OCI-LY3 (cell line): ENCODE measurements at regions not wholly inside any gene's neighbourhood (a gene's known extent, or its start where the extent isn't known, plus 50 kb on each side); places are given as distances from the start of the nearest gene placed in this dataset.

Source experiments
- H2AFZ ChIP-seq: fragments of 200-600, 300-600 bp; shearing (Covaris generic); 2 replicates; pipeline ENCODE4 v1.6.0; 2014; ENCODE audit warnings: antibody characterized with exemption, low read depth, low read length
- H3K27ac ChIP-seq: fragments of 200-600, 300-600 bp; sonication (generic); 2 replicates; pipeline ENCODE4 v1.5.1; 2014; ENCODE audit warnings: mild to moderate bottlenecking, low read length, moderate library complexity, mixed read lengths
- H3K27me3 ChIP-seq: fragments of 200-600, 300-600 bp; sonication (generic); 2 replicates; pipeline ENCODE4 v1.6.1; 2014; ENCODE audit warnings: low read depth, low read length, mixed read lengths
- H3K36me3 ChIP-seq: fragments of 200-600, 300-600 bp; sonication (generic); replicated peaks from 2 replicates; pipeline ENCODE3; 2014; ENCODE audit warnings: low read depth, low read length, mixed read lengths
- H3K4me1 ChIP-seq: fragments of 300-600, 200-600 bp; sonication (generic); 2 replicates; pipeline ENCODE4 v1.6.1; 2014; ENCODE audit warnings: low read length, mixed read lengths
- H3K4me2 ChIP-seq: fragments of 200-600, 300-600 bp; sonication (generic); 2 replicates; pipeline ENCODE4 v1.6.1; 2014; ENCODE audit warnings: low read length, mixed read lengths
- H3K4me3 ChIP-seq: fragments of 300-600, 200-600 bp; sonication (generic); 2 replicates; pipeline ENCODE4 v1.5.1; 2014; ENCODE audit warnings: antibody characterized with exemption, mild to moderate bottlenecking, low read length, moderate library complexity
- H3K79me2 ChIP-seq: fragments of 300-600, 200-600 bp; shearing (Covaris generic); 2 replicates; pipeline ENCODE4 v1.6.1; 2014; ENCODE audit warnings: mild to moderate bottlenecking, low read length, mixed read lengths
- H3K9ac ChIP-seq: fragments of 300-600, 200-600 bp; shearing (Covaris generic); 2 replicates; pipeline ENCODE4 v1.6.0; 2014; ENCODE audit warnings: mild to moderate bottlenecking, low read length, moderate library complexity
- H3K9me3 ChIP-seq: fragments of 200-600, 300-600 bp; shearing (Covaris generic); 2 replicates; pipeline ENCODE4 v1.6.1; 2014; ENCODE audit warnings: low read length, mixed read lengths; ENCODE audit not compliant: insufficient read depth
- H4K20me1 ChIP-seq: fragments of 200-600, 300-600 bp; sonication (generic); 2 replicates; pipeline ENCODE4 v1.6.1; 2016; ENCODE audit warnings: low read length, mixed read lengths; ENCODE audit not compliant: insufficient read depth
- CTCF ChIP-seq: fragments of 200-600, 300-600 bp; sonication (generic); IDR thresholded peaks from 2 replicates; pipeline ENCODE4 v1.5.1; 2014; ENCODE audit warnings: antibody characterized with exemption, low read length, low read depth
- EZH2phosphoT487 ChIP-seq: fragments of 200-600 bp; shearing (Covaris generic); IDR thresholded peaks from 2 replicates; pipeline ENCODE4 v1.6.1; 2018; ENCODE audit warnings: antibody characterized with exemption, mixed run types, low read depth

GRCh38 chr5:85868070-85868469 lies 749.7 kb upstream of the COX7C start:
- no peak for TF ChIP-seq EZH2phosphoT487
- TF ChIP-seq CTCF: no peak
- Histone ChIP-seq H4K20me1 (no peaks in the 10 kb centered on the region), H3K9ac (no peak overlapping the region), H2AFZ (no peak overlapping the region), H3K4me3 (no peak overlapping the region), H3K4me2 (no peak overlapping the region), H3K79me2 (no peaks in the 10 kb centered on the region), H3K4me1 (no peaks in the 10 kb centered on the region), H3K27me3 (no peaks in the 10 kb centered on the region), H3K9me3 (no peaks in the 10 kb centered on the region), H3K36me3 (no peaks in the 10 kb centered on the region), H3K27ac (no peak overlapping the region)

- no peaks in the 10 kb centered on the region for H3K4me1 ChIP-seq
- no peak overlapping the region for H3K4me2 ChIP-seq
- H3K36me3 ChIP-seq: no peaks in the 10 kb centered on the region
- H3K9ac ChIP-seq: no peak overlapping the region
- no peak overlapping the region for H2AFZ ChIP-seq
- H3K9me3 ChIP-seq: no peaks in the 10 kb centered on the region
- no peak for TF ChIP-seq CTCF
- TF ChIP-seq EZH2phosphoT487: no peak
- H3K27ac ChIP-seq: no peak overlapping the region
- no peaks in the 10 kb centered on the region for H3K27me3 ChIP-seq
- H3K4me3 ChIP-seq: no peak overlapping the region
- H4K20me1 ChIP-seq: no peaks in the 10 kb centered on the region
- no peaks in the 10 kb centered on the region for H3K79me2 ChIP-seq
Observed at GRCh38 chr5:85893996-85894395, 723.7 kb upstream of the COX7C start.

DNA sequence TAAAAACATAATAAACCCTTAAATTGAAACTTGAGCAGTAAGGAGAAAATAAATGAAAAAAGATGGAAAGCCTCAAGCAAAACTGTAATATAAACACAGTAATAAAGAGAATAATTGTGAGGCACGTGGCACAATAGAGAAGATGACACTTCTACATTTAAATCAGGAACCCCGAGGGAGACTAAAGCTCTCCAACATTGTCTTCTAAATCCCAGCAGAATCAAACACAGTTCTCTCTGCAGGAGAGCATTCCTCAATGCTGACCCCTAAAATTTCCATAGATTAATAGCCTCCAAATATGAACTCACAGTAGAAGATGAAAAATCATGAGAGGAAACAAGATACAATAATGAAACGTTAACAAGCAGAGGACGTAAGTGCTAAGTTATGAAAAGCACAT lies 721.2 kb upstream of the COX7C start:
- Histone ChIP-seq H3K9me3 (no peaks in the 10 kb centered on the region), H3K4me3 (no peak overlapping the region), H3K9ac (no peak overlapping the region), H4K20me1 (no peaks in the 10 kb centered on the region), H3K27me3 (no peaks in the 10 kb centered on the region), H3K4me2 (no peak overlapping the region), H3K79me2 (no peaks in the 10 kb centered on the region), H3K27ac (no peak overlapping the region), H3K36me3 (no peaks in the 10 kb centered on the region), H3K4me1 (no peaks in the 10 kb centered on the region), H2AFZ (no peak overlapping the region)
- TF ChIP-seq EZH2phosphoT487: no peak
- no peak for TF ChIP-seq CTCF

DNA sequence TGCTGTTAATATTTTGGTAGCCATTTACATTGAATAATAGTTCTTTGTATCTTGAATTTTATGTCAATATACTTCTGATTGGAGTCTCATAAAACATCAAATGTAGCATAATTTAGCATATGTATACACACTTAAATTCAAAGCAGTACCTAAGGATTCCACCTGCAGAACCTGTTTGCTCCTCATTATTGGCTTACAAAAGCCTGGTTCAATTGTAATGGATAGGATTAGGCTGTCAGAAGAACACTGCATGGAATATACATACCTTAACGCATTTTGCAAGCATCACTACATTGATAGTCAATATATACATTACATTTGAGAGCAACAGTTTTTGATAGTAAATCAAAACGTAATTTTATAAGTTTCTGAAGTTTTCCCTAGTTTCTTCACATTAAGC lies 711.3 kb upstream of the COX7C start:
- no peak overlapping the region for H2AFZ ChIP-seq
- H3K4me1 ChIP-seq: no peaks in the 10 kb centered on the region
- H3K36me3 ChIP-seq: no peaks in the 10 kb centered on the region
- H3K27me3 ChIP-seq: no peaks in the 10 kb centered on the region
- H3K9me3 ChIP-seq: no peaks in the 10 kb centered on the region
- no peak overlapping the region for H3K27ac ChIP-seq
- no peak overlapping the region for H3K9ac ChIP-seq
- H3K4me3 ChIP-seq: no peak overlapping the region
- TF ChIP-seq CTCF (no peak), EZH2phosphoT487 (no peak)
- no peaks in the 10 kb centered on the region for H3K79me2 ChIP-seq
- H3K4me2 ChIP-seq: no peak overlapping the region
- no peaks in the 10 kb centered on the region for H4K20me1 ChIP-seq
